SK-N-SH (cell line): ENCODE measurements at regions not wholly inside any gene's neighbourhood (a gene's known extent, or its start where the extent isn't known, plus 50 kb on each side); places are given as distances from the start of the nearest gene placed in this dataset.

Experiments used
- CTCF ChIA-PET: fragments of 300-600, 350-600 bp; formaldehyde crosslinking; extraction: SDS; loops from one replicate; lab custom pipeline; 2021; lab: Yijun Ruan, JAX
- POLR2A ChIA-PET: fragments of 350-600 bp; sonication (Branson Sonifier 250); formaldehyde crosslinking; extraction: SDS; loops from one replicate; lab custom pipeline; 2020; ENCODE audit warnings: antibody characterized with exemption, inconsistent platforms; lab: Yijun Ruan, JAX
- DNase-seq: peaks from one replicate; pipeline ENCODE4 v3.0.0; 2012
- H2AFZ ChIP-seq: fragments of 200-600 bp; sonication (generic); 2 replicates; pipeline ENCODE4 v1.8.1; 2016; ENCODE audit warnings: antibody characterized with exemption, mild to moderate bottlenecking, low read depth
- H3F3A ChIP-seq: fragments of 200-600 bp; sonication (generic); replicated peaks from 2 replicates; pipeline ENCODE3; 2016; ENCODE audit warnings: antibody characterized with exemption, mild to moderate bottlenecking; ENCODE audit not compliant: insufficient read depth
- H3K27ac ChIP-seq, 2 experiments: fragments of 200-500 bp in 1 of 2; fragments of 200-600 bp in 1 of 2; sonication (Bioruptor generic) in 1 of 2; sonication (generic), shearing (Covaris generic) in 1 of 2; 2 replicates each; pipeline versions ENCODE4 v1.5.1 to v1.6.1; 2014 to 2016; ENCODE audit warnings: low read depth in 2 of 2, inconsistent platforms in 1 of 2, low read length in 1 of 2, mild to moderate bottlenecking in 1 of 2, mixed read lengths in 1 of 2
- H3K27me3 ChIP-seq: fragments of 200-600 bp; sonication (generic), shearing (Covaris generic); 2 replicates; pipeline ENCODE4 v1.6.1; 2016; ENCODE audit warnings: mixed run types; ENCODE audit not compliant: insufficient read depth
- H3K36me3 ChIP-seq, 2 experiments: fragments of 200-500 bp in 1 of 2; fragments of 200-600 bp in 1 of 2; sonication (Bioruptor generic) in 1 of 2; sonication (generic) in 1 of 2; replicated peaks in 1 of 2; 2 replicates each; pipeline versions ENCODE3 to v1.5.1; 2014 to 2016; ENCODE audit warnings: low read length in 1 of 2, mild to moderate bottlenecking in 1 of 2; ENCODE audit not compliant: insufficient read depth in 2 of 2, control insufficient read depth in 1 of 2
- H3K4me1 ChIP-seq, 2 experiments: fragments of 200-500 bp in 1 of 2; fragments of 200-600 bp in 1 of 2; sonication (Bioruptor generic) in 1 of 2; sonication (generic), shearing (Covaris generic) in 1 of 2; 2 replicates each; pipeline versions ENCODE4 v1.5.1 to v1.6.1; 2014 to 2016; ENCODE audit warnings: low read depth in 1 of 2, low read length in 1 of 2, mixed run types in 1 of 2; ENCODE audit not compliant: insufficient read depth in 2 of 2, control insufficient read depth in 1 of 2
- H3K4me2 ChIP-seq: fragments of 200-600 bp; sonication (generic), shearing (Covaris generic); 2 replicates; pipeline ENCODE4 v1.6.1; 2017; ENCODE audit warnings: mixed run types
- H3K4me3 ChIP-seq, 2 experiments: fragments of 200-500 bp in 1 of 2; fragments of 200-600 bp in 1 of 2; sonication (Bioruptor generic) in 1 of 2; sonication (generic), shearing (Covaris generic) in 1 of 2; 2 replicates each; pipeline versions ENCODE4 v1.5.1 to v1.8.1; 2014 to 2016; ENCODE audit warnings: low read depth in 2 of 2, inconsistent platforms in 1 of 2, low read length in 1 of 2, mild to moderate bottlenecking in 1 of 2, mixed read lengths in 1 of 2, moderate library complexity in 1 of 2
- H3K79me2 ChIP-seq: fragments of 200-600 bp; sonication (generic); 2 replicates; pipeline ENCODE4 v1.8.1; 2017; ENCODE audit warnings: mild to moderate bottlenecking; ENCODE audit not compliant: insufficient read depth
- H3K9ac ChIP-seq: fragments of 200-600 bp; sonication (generic); 2 replicates; pipeline ENCODE4 v1.6.1; 2017; ENCODE audit warnings: mixed run types
- H3K9me2 ChIP-seq: fragments of 200-600 bp; sonication (generic); 2 replicates; pipeline ENCODE4 v1.6.1; 2017; ENCODE audit warnings: mixed run types
- H3K9me3 ChIP-seq: fragments of 200-600 bp; sonication (generic); 2 replicates; pipeline ENCODE4 v1.6.1; 2017; ENCODE audit warnings: mixed run types, mild to moderate bottlenecking, moderate library complexity
- H4K20me1 ChIP-seq: fragments of 200-600 bp; sonication (generic); 2 replicates; pipeline ENCODE4 v1.6.1; 2017; ENCODE audit warnings: mild to moderate bottlenecking, mixed run types; ENCODE audit not compliant: insufficient read depth
- ELF1 ChIP-seq: IDR thresholded peaks from 2 replicates; pipeline ENCODE4 v1.4.0; 2012
- EP300 ChIP-seq, 2 experiments: IDR thresholded peaks; 2 replicates each; pipeline versions ENCODE4 v1.4.0 to v1.6.1; 2012; ENCODE audit warnings: borderline replicate concordance in 1 of 2, low read depth in 1 of 2, low read length in 1 of 2
- FOSL2 ChIP-seq: IDR thresholded peaks from 2 replicates; pipeline ENCODE4 v1.4.0; 2012; ENCODE audit warnings: low read depth, mild to moderate bottlenecking, moderate library complexity, borderline replicate concordance
- MEF2A ChIP-seq: IDR thresholded peaks from 2 replicates; pipeline ENCODE4 v1.4.0; 2012; ENCODE audit warnings: low read depth, borderline replicate concordance
- POLR2AphosphoS5 ChIP-seq: IDR thresholded peaks from 2 replicates; pipeline ENCODE4 v1.6.1; 2012; ENCODE audit warnings: low read depth, low read length
- REST ChIP-seq: IDR thresholded peaks from 2 replicates; pipeline ENCODE4 v1.6.1; 2012; ENCODE audit warnings: mild to moderate bottlenecking, low read depth, low read length, moderate library complexity
- RFX5 ChIP-seq: IDR thresholded peaks from 2 replicates; pipeline ENCODE4 v1.6.1; 2012; ENCODE audit warnings: mild to moderate bottlenecking, improper control_type of control experiment, low read length
- SMC3 ChIP-seq: IDR thresholded peaks from 2 replicates; pipeline ENCODE4 v1.6.1; 2012; ENCODE audit warnings: low read depth, low read length, improper control_type of control experiment
- USF1 ChIP-seq: IDR thresholded peaks from 2 replicates; pipeline ENCODE4 v1.4.0; 2012; ENCODE audit warnings: low read depth, borderline replicate concordance
- YY1 ChIP-seq: IDR thresholded peaks from 2 replicates; pipeline ENCODE4 v1.4.0; 2012; ENCODE audit warnings: low read depth, mild to moderate bottlenecking
- ZBTB33 ChIP-seq: IDR thresholded peaks from 2 replicates; pipeline ENCODE4 v1.4.0; 2012; ENCODE audit warnings: low read depth, borderline replicate concordance
- WGBS: methylation state at CpG from one replicate; pipeline ENCODE4 v1.1.6; 2017; ENCODE audit warnings: low lambda C conversion rate; 5-methylcytosine and 5-hydroxymethylcytosine counted together
- TF ChIP-seq, protein P1 (sequence below): fragments of 150-350 bp; IDR thresholded peaks from 2 replicates; pipeline ENCODE4 v1.6.1; 2017; ENCODE audit warnings: antibody characterized with exemption, low read length, low read depth, borderline replicate concordance

GRCh38 chr1:204011426-204011825 lies 61.5 kb upstream of the SOX13 start:
- H4K20me1 ChIP-seq: no peaks in the 10 kb centered on the region
- H3K79me2 ChIP-seq: no peaks in the 10 kb centered on the region
- no peaks in the 10 kb centered on the region for H3F3A ChIP-seq
- no peaks in the 10 kb centered on the region for H3K9me3 ChIP-seq
- H3K4me2 ChIP-seq: no peak overlapping the region
- TF ChIP-seq EP300 (IDR thresholded peaks at IDR 0.05; ENCODE audit: borderline replicate concordance in 1 of 2, low read depth in 1 of 2, low read length in 1 of 2): no peak
- TF ChIP-seq ELF1: no peak
- no peak for TF ChIP-seq USF1
- no peak for TF ChIP-seq RFX5
- TF ChIP-seq YY1: no peak
- no peak for TF ChIP-seq REST
- TF ChIP-seq SMC3: no peak
- no peak for TF ChIP-seq MEF2A
- no peak for TF ChIP-seq ZBTB33
- no peak for TF ChIP-seq POLR2AphosphoS5
- TF ChIP-seq FOSL2: no peak
- TF ChIP-seq, protein P1, sequence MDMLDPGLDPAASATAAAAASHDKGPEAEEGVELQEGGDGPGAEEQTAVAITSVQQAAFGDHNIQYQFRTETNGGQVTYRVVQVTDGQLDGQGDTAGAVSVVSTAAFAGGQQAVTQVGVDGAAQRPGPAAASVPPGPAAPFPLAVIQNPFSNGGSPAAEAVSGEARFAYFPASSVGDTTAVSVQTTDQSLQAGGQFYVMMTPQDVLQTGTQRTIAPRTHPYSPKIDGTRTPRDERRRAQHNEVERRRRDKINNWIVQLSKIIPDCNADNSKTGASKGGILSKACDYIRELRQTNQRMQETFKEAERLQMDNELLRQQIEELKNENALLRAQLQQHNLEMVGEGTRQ: no peak
- no peak overlapping the region for H2AFZ ChIP-seq
- H3K9ac ChIP-seq: no peak overlapping the region
- DNase-seq: no peak
- H3K27ac ChIP-seq: no peak overlapping the region
- H3K4me1 ChIP-seq: no peaks in the 10 kb centered on the region
- H3K9me2 ChIP-seq: no peaks in the 10 kb centered on the region
- 53% methylated on average over 5 of the region's 5 CpGs for WGBS
- POLR2A ChIA-PET: no interaction called here
- H3K36me3 ChIP-seq: no peaks in the 10 kb centered on the region
- H3K27me3 ChIP-seq: no peaks in the 10 kb centered on the region
- H3K4me3 ChIP-seq: no peak overlapping the region
- CTCF ChIA-PET: no interaction called here
